AG04449 (cell line): ENCODE measurements at regions not wholly inside any gene's neighbourhood (a gene's known extent, or its start where the extent isn't known, plus 50 kb on each side); places are given as distances from the start of the nearest gene placed in this dataset.

Source experiments
- CTCF ChIA-PET: fragments of 350-600 bp; formaldehyde crosslinking; extraction: SDS; loops from one replicate; lab custom pipeline; 2021; ENCODE audit warnings: antibody characterized with exemption; lab: Yijun Ruan, JAX
- POLR2A ChIA-PET: fragments of 400-600, 350-600 bp; formaldehyde crosslinking; extraction: SDS; loops from one replicate; lab custom pipeline; 2020; ENCODE audit warnings: antibody characterized with exemption, inconsistent platforms; lab: Yijun Ruan, JAX
- DNase-seq: peaks from one replicate; pipeline ENCODE4 v3.0.0-alpha.2; 2010; ENCODE audit warnings: low read depth, low spot score
- H3K4me3 ChIP-seq: 2 replicates; pipeline ENCODE4 v1.5.1; 2011; ENCODE audit warnings: low read depth, mild to moderate bottlenecking, control low read depth, low read length
- CTCF ChIP-seq: IDR thresholded peaks from one replicate; pipeline ENCODE4 v1.5.1; 2011; ENCODE audit warnings: mild to moderate bottlenecking, moderate library complexity, low read length, control low read depth, inconsistent platforms; ENCODE audit not compliant: insufficient read depth; ENCODE audit errors: missing control alignments

GRCh38 chr10:33884604-33885003 lies 550.1 kb upstream of the NRP1 start:
- ChIA-PET CTCF (no interaction called here), POLR2A (no interaction called here)
- no peak overlapping the region for H3K4me3 ChIP-seq
- no peak for DNase-seq
- no peak for TF ChIP-seq CTCF

GRCh38 chr10:33883881-33884280 lies 549.4 kb upstream of the NRP1 start:
- DNase-seq: no peak
- ChIA-PET POLR2A (no interaction called here), CTCF (no interaction called here)
- no peak overlapping the region for H3K4me3 ChIP-seq
- TF ChIP-seq CTCF: no peak

- ChIA-PET POLR2A (no interaction called here), CTCF (no interaction called here)
- TF ChIP-seq CTCF: no peak
- no peak overlapping the region for H3K4me3 ChIP-seq
- DNase-seq: no peak
Observed at GRCh38 chr10:33882996-33883395, 548.5 kb upstream of the NRP1 start.

- ChIA-PET CTCF (no interaction called here), POLR2A (no interaction called here)
- TF ChIP-seq CTCF: no peak
- no peak for DNase-seq
- H3K4me3 ChIP-seq: no peak overlapping the region
Observed at GRCh38 chr10:33880291-33880690, 545.8 kb upstream of the NRP1 start.

- ChIA-PET POLR2A (no interaction called here), CTCF (no interaction called here)
- no peak for DNase-seq
- no peak overlapping the region for H3K4me3 ChIP-seq
- no peak for TF ChIP-seq CTCF
Observed at GRCh38 chr10:33878238-33878786, 543.8 kb upstream of the NRP1 start.

DNA sequence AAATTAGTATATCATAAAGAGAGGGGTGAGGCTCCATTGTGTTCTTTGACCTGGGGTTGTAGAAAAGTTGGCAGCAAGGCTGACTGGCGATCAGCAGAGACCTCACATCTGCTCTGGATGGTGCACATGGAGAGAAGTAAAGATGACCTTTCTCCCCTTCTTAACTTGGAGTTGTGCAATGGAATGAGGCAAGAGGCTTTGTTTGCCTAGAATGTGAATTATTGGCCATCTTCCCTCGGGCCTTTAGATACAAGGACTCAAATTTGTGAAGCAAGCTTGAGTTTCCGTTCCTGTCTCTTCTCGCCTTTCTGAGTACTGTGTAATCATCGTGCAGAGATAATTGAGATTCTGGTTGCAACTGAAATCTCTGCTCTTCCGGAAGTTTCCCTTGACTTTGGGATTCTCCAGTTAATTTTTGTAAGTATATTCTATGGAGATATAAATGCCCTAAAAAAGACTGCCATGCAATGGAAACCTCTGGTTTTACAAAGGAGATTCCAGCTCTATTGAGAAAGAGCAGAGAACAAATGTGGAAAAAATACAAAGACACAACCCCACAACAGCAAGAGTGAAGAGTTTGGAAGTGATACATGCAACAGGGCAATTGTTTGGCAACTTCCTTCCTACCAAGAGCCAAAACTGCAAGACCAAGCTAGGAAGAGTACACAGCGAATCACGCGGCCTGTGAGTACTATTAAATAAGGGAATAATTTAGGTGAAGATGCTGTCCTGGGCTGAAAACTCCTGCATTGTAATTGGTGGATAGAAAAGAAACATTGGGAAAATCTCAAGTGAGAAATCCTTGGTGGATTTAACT lies 542.3 kb upstream of the NRP1 start:
- no peak overlapping the region for H3K4me3 ChIP-seq

More for the DNA sequence above, 542.3 kb upstream of the NRP1 start:
- no peak for TF ChIP-seq CTCF
- ChIA-PET POLR2A (no interaction called here), CTCF (no interaction called here)
- no peak for DNase-seq
